GM12878 (cell line): ENCODE measurements at regions not wholly inside any gene's neighbourhood (a gene's known extent, or its start where the extent isn't known, plus 50 kb on each side); places are given as distances from the start of the nearest gene placed in this dataset.

ENCODE experiments used
- ATAC-seq: fragments of 200-7000 bp; cut with Tn5 transposase; 3 replicates; pipeline ENCODE4 v1.9.1; 2020; ENCODE audit warnings: mild to moderate bottlenecking, moderate library complexity
- BruUV-seq: library from RNA; stranded (reverse); fragments of 400-500 nt; replicated peaks from 2 replicates; lab custom pipeline; 2021; lab: Mats Ljungman, UMichigan
- CTCF ChIA-PET: fragments of 300-600 bp; sonication (Branson Sonifier 250); formaldehyde crosslinking; extraction: SDS; loops from one replicate; lab custom pipeline; 2021; ENCODE audit warnings: inconsistent platforms; lab: Yijun Ruan, JAX
- POLR2A ChIA-PET: fragments of 350-600 bp; formaldehyde crosslinking; extraction: SDS; loops from one replicate; lab custom pipeline; 2021; ENCODE audit warnings: inconsistent platforms; lab: Charles Lee
- RAD21 ChIA-PET: fragments of 300-600 bp; sonication (Branson Sonifier 250); formaldehyde crosslinking; loops from one replicate; lab custom pipeline; 2023; ENCODE audit warnings: antibody characterized with exemption; ENCODE audit not compliant: unreplicated experiment; lab: Charles Lee
- SMC1A ChIA-PET: fragments of 300-600 bp; sonication (Branson Sonifier 250); formaldehyde crosslinking; loops from one replicate; lab custom pipeline; 2023; ENCODE audit not compliant: unreplicated experiment, uncharacterized antibody; lab: Charles Lee
- DNase-seq: peaks from one replicate; pipeline ENCODE4 v3.0.0-alpha.2; 2011; ENCODE audit warnings: low read depth, low spot score
- FAIRE-seq: peaks from 3 replicates; lab custom pipeline; 2011; peaks lifted over from hg19 to GRCh38; lab: Jason Lieb, UNC
- H2AFZ ChIP-seq: 2 replicates; pipeline ENCODE4 v1.6.0; 2011; ENCODE audit warnings: low read depth, low read length, control low read depth; ENCODE audit not compliant: control insufficient read depth
- H3K27ac ChIP-seq: 2 replicates; pipeline ENCODE4 v1.5.1; 2011; ENCODE audit warnings: control low read depth; ENCODE audit not compliant: control insufficient read depth, insufficient read depth
- H3K27me3 ChIP-seq, 2 experiments: replicated peaks in 1 of 2; 2 replicates each; pipeline versions ENCODE4 v1.6.0 to v1.6.1; 2011; ENCODE audit warnings: low read length in 1 of 2; ENCODE audit not compliant: control insufficient read depth in 2 of 2, insufficient read depth in 2 of 2
- H3K36me3 ChIP-seq, 2 experiments: 2 replicates each; pipeline ENCODE4 v1.5.1; 2011; ENCODE audit warnings: low read length in 1 of 2; ENCODE audit not compliant: control insufficient read depth in 2 of 2, insufficient read depth in 2 of 2
- H3K4me1 ChIP-seq: 2 replicates; pipeline ENCODE4 v1.6.1; 2011; ENCODE audit warnings: mild to moderate bottlenecking, low read length, moderate library complexity, mixed read lengths; ENCODE audit not compliant: control insufficient read depth, insufficient read depth
- H3K4me2 ChIP-seq: 2 replicates; pipeline ENCODE4 v1.6.0; 2011; ENCODE audit warnings: control low read depth; ENCODE audit not compliant: control insufficient read depth, insufficient read depth
- H3K4me3 ChIP-seq: fragments of 200-600 bp; sonication (generic); 2 replicates; pipeline ENCODE4 v1.5.1; 2016
- H3K79me2 ChIP-seq: 2 replicates; pipeline ENCODE4 v1.6.0; 2011; ENCODE audit warnings: low read length; ENCODE audit not compliant: control insufficient read depth, insufficient read depth
- H3K9ac ChIP-seq: 2 replicates; pipeline ENCODE4 v1.8.0; 2011; ENCODE audit warnings: low read length, control low read depth, mixed read lengths; ENCODE audit not compliant: control insufficient read depth, insufficient read depth
- H3K9me3 ChIP-seq: replicated peaks from 3 replicates; pipeline ENCODE4 v1.5.1; 2011; ENCODE audit warnings: mild to moderate bottlenecking, low read length; ENCODE audit not compliant: control insufficient read depth, insufficient read depth
- H4K20me1 ChIP-seq: 2 replicates; pipeline ENCODE4 v1.6.0; 2011; ENCODE audit not compliant: control insufficient read depth, insufficient read depth
- ATF2 ChIP-seq: IDR thresholded peaks from 2 replicates; pipeline ENCODE4 v1.6.1; 2012; ENCODE audit warnings: low read length, inconsistent platforms
- CHD4 ChIP-seq: fragments of 200-600 bp; sonication (generic); IDR thresholded peaks from 2 replicates; pipeline ENCODE4 v1.6.1; 2016; ENCODE audit warnings: mild to moderate bottlenecking
- IRF3 ChIP-seq: fragments of 450-650 bp; IDR thresholded peaks from 2 replicates; pipeline ENCODE4 v1.6.1; 2014; ENCODE audit warnings: mild to moderate bottlenecking
- MTA2 ChIP-seq: fragments of 450-650 bp; IDR thresholded peaks from 2 replicates; pipeline ENCODE4 v1.6.1; 2016; ENCODE audit warnings: low read depth, mild to moderate bottlenecking, moderate library complexity
- RELA ChIP-seq: fragments of 450-650 bp; IDR thresholded peaks from 2 replicates; pipeline ENCODE4 v1.8.0; 2014; ENCODE audit warnings: borderline replicate concordance; ENCODE audit not compliant: partially characterized antibody
- USF1 ChIP-seq: IDR thresholded peaks from 2 replicates; pipeline ENCODE4 v1.6.1; 2011; ENCODE audit warnings: borderline replicate concordance, low read depth, mild to moderate bottlenecking, moderate library complexity, mixed read lengths, low read length; ENCODE audit not compliant: insufficient read depth; ENCODE audit errors: extremely low read length
- WGBS: methylation state at CpG from one replicate; pipeline ENCODE4 v1.1.6; 2016; ENCODE audit warnings: low lambda C conversion rate; ENCODE audit not compliant: insufficient replicate concordance, insufficient coverage; ENCODE audit errors: missing lambda C conversion rate; 5-methylcytosine and 5-hydroxymethylcytosine counted together
- in situ Hi-C: fragments of 300-500 bp; cut with MboI; formaldehyde crosslinking; loops from 9 replicates; pipeline ENCODE4 v1.14.3; 2018; ENCODE audit warnings: mixed read lengths
- intact Hi-C: fragments of 100-400 bp; cut with micrococcal nuclease; formaldehyde crosslinking; loops from one replicate; pipeline ENCODE4 v1.14.2; 2022; ENCODE audit not compliant: unreplicated experiment

- no peak for TF ChIP-seq IRF3
These were observed 485.9 kb downstream of the EFNA5 start (continued) for GRCh38 chr5:107184871-107185270.

- no peak overlapping the region for H3K4me2 ChIP-seq
- H3K36me3 ChIP-seq: no peaks in the 10 kb centered on the region
- no peaks in the 10 kb centered on the region for H3K79me2 ChIP-seq
- ChIA-PET POLR2A (no interaction called here), RAD21 (no interaction called here), SMC1A (interaction anchor here (0.9 to 1.7 kb wide), 6 partner anchors 9 to 97 kb away, joined by 3 to 5 read pairs (median 4); no protein-coding TSS in a partner anchor), CTCF (interaction anchor here (0.8 to 0.9 kb wide), 2 partner anchors 14 to 388 kb away, joined by 3 read pairs; no protein-coding TSS in a partner anchor)
- no TSS peak for BruUV-seq
- H3K9ac ChIP-seq: no peak overlapping the region
- H3K9me3 ChIP-seq: no peaks in the 10 kb centered on the region; the same call in 2 of the 3 replicates
- 15% methylated on average over 2 of the region's 2 CpGs for WGBS
- no peak overlapping the region for H3K27ac ChIP-seq
- H2AFZ ChIP-seq: no peak overlapping the region
- intact Hi-C loops: no loop called here
- no peaks in the 10 kb centered on the region for H4K20me1 ChIP-seq
- DNase-seq: no peak
- no peak for ATAC-seq
- TF ChIP-seq ATF2 (no peak), USF1 (no peak), CHD4 (no peak), RELA (no peak), MTA2 (no peak)
- no peaks in the 10 kb centered on the region for H3K4me1 ChIP-seq
- no peaks in the 10 kb centered on the region for H3K27me3 ChIP-seq
- in situ Hi-C loops: no loop called here
- no peak overlapping the region for H3K4me3 ChIP-seq
- no peak for FAIRE-seq
These were observed 486.7 kb downstream of the EFNA5 start for GRCh38 chr5:107184066-107184465.
